ENCODE measurements at regions not wholly inside any gene's neighbourhood (a gene's known extent, or its start where the extent isn't known, plus 50 kb on each side); places are given as distances from the start of the nearest gene placed in this dataset.

- DNase-seq (ENCODE audit: extremely low read depth, low read depth), result no peak
These were observed 182.6 kb downstream of the TTLL2 start for GRCh38 chr6:167507376-167507945.

GRCh38 chr6:167508919-167509852 is 184.3 kb downstream of the TTLL2 start:
- no peak for DNase-seq (ENCODE audit: extremely low read depth, low read depth)

DNA sequence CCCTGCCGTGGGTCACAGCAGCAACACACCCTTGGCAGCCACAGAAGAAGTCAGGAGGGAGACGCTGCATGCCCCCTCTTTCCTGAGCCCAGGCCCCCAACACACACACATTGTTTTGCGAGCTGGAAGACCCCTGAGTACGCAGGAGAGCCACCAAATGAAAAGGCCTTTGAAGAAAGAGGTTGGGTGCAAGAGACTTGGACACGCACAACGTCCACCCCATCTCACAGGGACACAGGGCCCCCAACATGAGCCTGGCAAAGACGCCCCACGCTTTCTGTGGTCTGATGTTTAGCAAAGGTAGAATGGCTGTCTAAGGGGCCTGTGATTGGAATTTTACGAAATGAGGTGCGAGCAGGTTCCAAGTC is 185.0 kb downstream of the TTLL2 start:
- no peak for DNase-seq (ENCODE audit: extremely low read depth, low read depth)

DNA sequence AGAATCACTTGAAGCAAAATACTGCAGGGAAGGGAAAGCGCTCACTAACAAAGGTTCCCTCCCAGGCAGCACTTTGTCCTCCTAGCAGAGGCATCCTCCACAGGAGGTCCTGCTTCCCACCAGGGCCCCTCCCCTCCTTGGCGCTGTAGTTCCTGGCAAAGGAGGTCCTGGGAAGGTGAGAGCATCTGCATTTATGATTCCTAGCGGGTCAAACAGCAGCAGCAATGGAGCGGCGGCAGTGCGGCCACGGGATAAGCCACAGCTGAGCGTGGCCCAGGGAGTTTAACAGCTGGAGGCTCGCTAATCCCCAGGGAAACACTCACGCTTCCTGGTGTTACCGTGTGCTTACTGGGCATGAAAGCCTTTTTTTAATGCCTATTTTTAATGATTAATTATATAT is 185.8 kb downstream of the TTLL2 start:
- DNase-seq (ENCODE audit: extremely low read depth, low read depth), result no peak

DNA sequence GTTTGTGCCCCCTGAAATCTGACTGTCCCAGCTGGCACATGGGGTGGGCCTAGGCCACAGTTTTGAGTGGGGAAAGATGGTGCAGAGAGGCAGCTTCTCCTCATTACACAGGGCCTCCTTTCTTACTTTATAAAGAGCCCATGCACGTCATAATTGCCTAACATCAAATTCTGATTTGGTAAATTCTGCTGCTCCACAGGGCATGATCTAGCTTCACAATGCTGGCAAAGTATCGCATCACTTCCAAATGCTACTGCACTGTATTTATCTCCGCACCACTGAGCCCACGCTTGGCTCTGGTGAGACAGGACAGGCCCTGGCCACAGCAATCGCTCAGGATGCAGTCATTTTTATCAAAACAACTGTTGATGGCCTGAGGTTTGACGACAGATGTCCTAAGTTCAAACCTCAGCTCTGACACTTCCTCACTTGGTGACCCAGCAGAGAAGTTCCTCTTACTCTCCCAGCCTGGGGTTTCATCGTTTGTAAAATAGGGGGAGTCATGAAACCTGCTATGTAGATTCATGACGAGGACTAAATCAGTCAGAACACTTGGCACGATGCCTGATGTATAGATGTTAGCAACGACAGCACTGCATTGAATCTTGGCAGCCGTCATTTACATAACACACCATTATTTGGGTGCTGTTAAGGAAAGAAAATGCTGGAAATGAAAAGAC is 187.9 kb downstream of the TTLL2 start:
- DNase-seq (ENCODE audit: extremely low read depth, low read depth), result no peak

- DNase-seq (ENCODE audit: extremely low read depth, low read depth), result no peak
These were observed 188.9 kb downstream of the TTLL2 start for GRCh38 chr6:167513778-167514177.

DNA sequence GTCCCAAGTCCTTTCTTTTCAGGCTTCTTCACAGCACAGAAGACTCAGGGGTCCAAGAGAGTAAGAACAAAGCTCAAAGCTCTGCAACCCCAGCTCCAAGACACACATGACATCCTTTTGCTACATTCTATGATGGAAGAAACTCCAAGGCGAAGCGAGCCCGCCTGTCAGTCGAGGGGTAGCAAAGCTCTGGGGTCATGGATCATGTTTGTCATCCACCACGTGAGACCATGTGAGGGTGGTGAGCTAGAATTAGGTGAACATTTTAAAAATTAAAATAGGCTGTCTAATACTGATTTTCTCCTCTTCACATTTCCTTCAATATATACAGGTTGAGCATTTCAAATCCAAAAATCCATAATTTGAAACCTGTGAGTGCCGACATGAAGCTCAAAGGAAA is 189.6 kb downstream of the TTLL2 start:
- no peak for DNase-seq (ENCODE audit: extremely low read depth, low read depth)

DNA sequence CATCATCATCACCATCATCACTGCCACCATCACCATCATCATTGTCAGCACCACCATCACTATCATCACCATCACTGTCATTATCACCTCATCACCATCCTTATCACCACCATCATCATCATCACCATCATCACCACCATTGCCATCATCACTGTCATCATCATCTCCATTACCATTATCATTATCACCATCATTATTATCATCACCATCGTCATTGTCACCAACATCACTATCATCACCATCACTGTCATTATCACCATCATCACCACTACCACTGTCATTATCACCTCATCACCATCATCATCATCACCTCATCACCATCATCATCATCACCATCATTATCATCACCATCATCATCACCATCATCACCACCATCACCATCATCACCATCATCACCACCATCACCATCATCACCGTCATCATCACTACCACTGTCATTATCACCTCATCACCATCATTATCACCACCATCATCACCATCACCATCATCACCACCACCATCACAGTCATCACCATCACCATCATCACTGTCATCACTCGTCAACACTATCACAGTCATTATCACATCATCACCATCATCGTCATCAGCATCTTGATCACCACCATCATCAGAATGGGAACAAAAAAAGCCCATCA is 191.1 kb downstream of the TTLL2 start:
- DNase-seq (ENCODE audit: extremely low read depth, low read depth), result no peak

GRCh38 chr6:167517254-167517916 is 192.5 kb downstream of the TTLL2 start:
- DNase-seq (ENCODE audit: extremely low read depth, low read depth), result no peak

DNA sequence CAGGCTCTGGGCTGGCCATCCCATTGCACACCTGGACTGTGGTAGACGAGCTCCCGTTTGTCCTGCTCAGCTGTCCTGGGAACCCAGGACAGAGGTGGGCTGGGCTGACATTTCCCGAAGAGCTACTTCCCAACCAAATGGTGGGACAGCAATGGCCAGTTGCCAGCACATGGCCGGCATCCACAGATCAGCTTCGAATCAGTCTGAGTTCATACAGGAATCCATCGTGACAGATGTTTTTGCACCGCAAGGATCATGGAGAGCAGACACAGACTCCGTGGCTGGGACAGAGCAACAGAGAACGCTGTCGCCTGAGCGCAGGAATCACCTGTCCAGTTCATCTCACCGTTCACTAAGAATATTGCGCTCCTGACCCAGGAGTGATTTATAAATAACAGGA is 198.5 kb downstream of the TTLL2 start:
- DNase-seq (ENCODE audit: extremely low read depth, low read depth), result no peak

- DNase-seq (ENCODE audit: extremely low read depth, low read depth), result no peak
These were observed 199.6 kb downstream of the TTLL2 start for GRCh38 chr6:167524261-167525111.

GRCh38 chr6:167525774-167526173 is 200.9 kb downstream of the TTLL2 start:
- no peak for DNase-seq (ENCODE audit: extremely low read depth, low read depth)

GRCh38 chr6:167526465-167527368 is 201.8 kb downstream of the TTLL2 start:
- DNase-seq (ENCODE audit: extremely low read depth, low read depth), result no peak

DNA sequence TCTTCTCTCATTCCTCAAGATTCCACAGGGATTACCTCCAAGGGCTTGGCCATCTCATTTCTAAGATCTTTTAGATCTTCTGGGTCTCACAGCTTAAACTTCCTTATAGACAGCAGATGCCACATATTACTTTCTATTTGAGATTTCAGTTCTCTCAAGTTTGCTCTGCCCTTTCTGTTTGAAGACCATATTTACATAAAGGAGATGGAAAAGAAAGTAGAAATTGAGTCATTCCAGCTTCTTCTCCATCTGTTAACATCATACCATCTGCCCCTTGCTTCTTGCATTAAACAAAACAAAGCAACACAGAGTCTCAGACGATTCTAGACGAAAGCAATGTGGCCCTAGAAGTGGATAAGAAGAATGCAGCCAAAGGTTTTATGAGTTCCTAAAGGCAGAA is 203.4 kb downstream of the TTLL2 start:
- DNase-seq (ENCODE audit: extremely low read depth, low read depth), result no peak

GRCh38 chr6:167528976-167529375 is 204.1 kb downstream of the TTLL2 start:
- DNase-seq (ENCODE audit: extremely low read depth, low read depth), result no peak

DNA sequence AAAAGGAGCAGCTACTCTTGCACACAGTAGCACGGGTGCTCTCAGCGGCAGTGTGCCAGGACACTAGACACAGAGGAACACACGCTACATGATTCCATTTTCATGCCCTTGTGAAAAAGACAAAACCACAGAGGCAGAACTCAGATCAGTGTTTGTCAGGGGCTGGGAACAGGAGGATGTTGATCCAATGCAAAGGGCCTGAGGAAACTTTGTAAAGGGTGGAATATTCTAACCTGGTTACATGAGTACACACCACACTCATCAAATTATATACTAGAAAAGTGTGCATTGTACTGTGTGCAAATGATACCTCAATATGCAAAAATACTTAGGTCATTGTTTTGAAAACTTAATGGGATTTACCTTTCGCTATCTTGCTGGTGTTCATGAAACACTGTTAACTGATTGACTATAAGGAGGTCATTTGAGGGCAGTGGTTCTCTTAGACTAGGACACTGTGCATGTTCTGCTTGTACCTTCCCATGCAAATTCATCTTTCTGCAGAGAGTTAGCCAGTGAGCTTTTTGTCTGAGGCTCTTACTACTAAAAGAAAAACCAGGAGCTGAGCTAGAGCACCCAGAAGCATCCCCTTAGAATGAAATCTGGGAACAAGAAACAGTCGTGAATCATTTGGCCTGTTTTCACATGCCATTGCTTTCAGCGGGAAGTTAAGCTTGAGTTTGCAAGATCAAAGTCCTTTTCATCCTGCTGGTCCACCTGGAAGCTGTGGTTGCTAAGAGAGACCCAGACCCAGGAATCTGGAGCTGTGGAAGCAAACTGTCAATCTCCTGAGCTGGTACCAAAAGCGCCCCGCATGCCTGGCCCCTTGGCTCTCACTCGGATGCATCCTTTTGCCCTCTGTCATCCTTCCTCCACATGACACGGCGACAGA is 204.8 kb downstream of the TTLL2 start:
- DNase-seq (ENCODE audit: extremely low read depth, low read depth), result no peak

- no peak for DNase-seq (ENCODE audit: extremely low read depth, low read depth)
These were observed 206.1 kb downstream of the TTLL2 start for GRCh38 chr6:167530951-167531350.

Measured in NCI-H460 (cell line).